ENCODE measurements at regions not wholly inside any gene's neighbourhood (a gene's known extent, or its start where the extent isn't known, plus 50 kb on each side); places are given as distances from the start of the nearest gene placed in this dataset.
"Not testable (repeated sequence)": the region's sequence is repeated elsewhere in the genome, so short reads cannot be mapped to it uniquely, and the experiment has no call there.

DNA sequence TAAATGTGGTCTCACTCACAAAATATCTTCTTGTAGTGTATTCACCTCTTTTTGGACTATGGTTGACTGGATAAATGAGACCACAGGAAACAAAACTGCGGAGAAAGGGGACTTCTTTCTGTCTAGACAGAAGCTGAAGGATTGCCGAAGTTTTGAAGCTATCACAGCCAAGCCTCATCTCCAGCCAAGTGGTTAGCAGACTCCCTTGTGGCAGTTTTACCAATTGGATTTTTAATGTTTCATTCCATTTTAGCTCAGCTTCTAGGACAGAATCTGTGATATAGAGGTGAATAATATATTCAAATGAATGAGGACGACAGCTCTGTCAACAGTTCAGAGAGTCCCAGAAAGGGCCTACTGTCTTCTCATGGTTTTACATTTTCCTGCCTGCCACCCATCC is 215.7 kb upstream of the ZNF608 start:
- DNase-seq (ENCODE audit: low read depth, low spot score) = no peak

DNA sequence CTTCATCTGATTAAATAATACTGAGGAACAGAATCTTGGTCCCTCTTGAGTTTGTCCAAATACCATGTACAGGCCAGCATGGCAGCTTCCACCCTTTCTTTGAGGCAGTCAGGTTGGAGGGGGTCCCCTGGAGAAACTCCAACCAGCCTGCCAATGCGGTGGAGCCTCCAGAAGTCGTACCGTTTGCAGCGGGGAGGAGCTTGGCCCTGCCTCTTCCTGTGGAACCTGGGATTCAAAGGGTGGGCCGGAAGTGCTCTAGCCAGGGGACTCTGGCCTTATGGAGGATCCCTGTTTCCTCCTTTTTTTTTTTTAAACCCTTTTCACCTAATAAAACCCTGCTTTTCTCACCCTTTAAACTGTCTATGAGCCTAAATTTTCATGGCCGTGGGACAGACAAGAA is 216.3 kb upstream of the ZNF608 start:
- no peak for DNase-seq (ENCODE audit: low read depth, low spot score)

DNA sequence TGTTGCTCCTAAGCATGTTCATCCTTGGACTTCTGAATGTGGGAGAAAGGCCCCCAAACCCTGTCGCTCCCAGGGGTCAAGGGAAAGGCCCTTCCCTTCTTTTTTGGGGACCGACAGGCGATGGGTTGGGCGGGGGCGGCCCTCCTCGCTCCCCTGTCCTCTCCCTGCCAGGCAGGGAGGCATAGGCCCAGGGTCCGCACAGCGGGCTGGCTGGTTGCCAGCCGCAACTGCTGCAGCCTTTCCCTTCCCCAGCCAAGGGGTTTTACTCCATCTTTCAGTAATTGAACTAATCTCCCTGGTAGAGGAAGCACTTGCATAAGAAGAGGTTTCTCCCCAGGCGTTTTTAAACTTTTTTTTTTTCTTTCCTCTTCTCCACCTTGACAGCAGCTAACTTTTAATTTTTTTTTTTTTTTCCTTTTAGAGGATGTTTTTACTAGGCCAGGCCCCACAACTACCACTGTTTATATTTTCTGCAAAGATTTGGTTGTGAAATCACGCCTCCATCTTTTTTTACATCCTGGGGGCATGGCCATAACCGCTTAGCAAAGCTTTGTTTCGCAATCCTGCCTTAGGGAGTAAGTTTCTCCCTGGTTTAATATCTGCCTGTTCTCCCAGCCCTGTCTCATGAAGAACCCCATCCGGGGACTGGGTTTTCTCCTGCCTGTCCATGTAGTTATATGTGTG is 216.9 kb upstream of the ZNF608 start:
- peak; percentile 60 for DNase-seq (ENCODE audit: low read depth, low spot score)

DNA sequence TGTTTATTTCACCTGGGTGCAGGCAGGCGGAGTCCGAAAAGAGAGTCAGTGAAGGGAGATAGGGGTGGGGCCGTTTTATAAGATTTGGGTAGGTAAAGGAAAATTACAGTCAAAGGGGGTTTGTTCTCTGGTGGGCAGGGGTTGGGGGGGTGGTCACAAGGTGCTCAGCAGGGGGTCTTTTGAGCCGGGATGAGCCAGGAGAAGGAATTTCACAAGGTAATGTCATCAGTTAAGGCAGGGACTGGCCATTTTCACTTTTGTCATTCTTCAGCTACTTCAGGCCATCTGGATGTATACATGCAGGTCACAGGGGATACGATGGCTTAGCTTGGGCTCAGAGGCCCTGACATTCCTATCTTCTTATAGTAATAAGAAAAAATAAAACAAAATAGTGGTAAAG is 220.3 kb upstream of the ZNF608 start:
- DNase-seq (ENCODE audit: low read depth, low spot score) = not testable (repeated sequence)

DNA sequence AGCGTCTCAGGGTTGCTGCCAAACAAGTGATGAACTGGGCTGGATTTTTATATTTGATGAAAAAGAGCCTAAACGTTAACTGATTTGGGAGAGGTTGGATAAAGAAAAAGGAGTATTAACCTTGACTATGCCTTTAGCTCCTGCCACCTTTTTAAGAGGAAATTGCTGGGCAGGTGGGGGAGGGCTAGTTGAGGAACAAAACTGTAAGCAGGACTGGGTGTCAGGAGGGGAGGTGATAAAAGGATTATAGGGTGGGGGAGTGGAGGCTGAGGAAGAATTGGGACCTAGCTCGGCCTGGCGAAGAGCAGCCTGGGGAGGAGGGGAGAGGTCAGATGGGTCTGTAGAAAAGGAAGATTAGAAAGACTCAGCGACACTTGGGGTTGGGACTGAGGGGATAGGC is 223.9 kb upstream of the ZNF608 start:
- DNase-seq (ENCODE audit: low read depth, low spot score) = not testable (repeated sequence)

DNA sequence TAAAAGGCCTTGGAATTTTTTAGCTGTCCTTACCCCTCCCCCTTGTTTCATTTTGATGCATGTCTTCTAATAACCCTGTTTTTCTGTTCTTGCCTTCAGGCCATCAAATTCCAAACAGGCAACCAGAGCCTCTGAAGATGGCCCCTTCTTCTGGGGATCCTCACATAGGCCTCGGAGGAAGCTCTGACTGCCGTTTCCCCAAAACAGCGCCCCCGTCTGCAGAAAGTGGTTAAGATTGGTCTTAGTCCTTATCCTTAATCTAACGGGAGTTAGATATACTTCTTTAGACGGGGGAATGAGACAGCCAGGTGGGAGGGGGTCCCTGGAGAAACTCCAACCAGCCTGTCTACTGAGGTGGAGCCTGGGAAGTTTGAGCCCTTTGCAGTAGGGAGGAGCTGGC is 226.3 kb upstream of the ZNF608 start:
- no peak for DNase-seq (ENCODE audit: low read depth, low spot score)

DNA sequence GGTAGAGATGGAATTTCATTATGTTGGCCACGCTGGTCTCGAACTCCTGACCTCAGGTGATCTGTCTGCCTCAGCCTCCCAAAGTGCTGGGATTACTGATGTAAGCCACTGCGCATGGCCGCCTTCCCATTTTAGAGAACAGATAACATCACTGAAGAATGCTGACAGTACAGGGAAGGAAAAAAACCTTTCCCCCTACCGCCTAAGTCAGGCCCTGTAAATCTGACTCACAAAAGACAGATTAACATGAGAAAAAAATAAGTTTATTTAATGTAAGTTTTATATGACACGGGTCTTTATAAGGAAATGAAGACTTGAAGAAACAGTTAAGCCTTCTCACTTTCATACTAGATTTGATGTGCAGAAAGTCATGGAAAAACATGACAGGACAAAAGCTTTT is 227.2 kb upstream of the ZNF608 start:
- no peak for DNase-seq (ENCODE audit: low read depth, low spot score)

DNA sequence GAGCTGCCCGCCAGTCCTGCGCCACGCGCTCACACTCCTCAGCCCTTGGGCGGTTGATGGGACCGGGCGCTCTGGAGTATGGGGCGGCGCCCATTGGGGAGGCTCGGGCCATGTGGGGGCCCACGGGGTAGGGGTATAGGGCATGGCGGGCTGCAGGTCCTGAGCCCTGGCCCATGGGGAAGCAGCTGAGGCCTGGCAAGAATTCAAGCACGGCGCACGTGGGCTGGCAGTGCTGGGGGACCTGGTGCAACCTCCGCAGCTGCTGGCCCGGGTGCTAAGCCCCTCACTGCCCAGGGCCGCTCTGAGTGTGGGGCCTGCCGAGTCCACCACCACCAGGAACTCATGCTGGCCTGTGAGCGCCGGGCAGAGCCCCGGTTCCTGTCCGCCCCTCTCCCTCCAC is 229.6 kb upstream of the ZNF608 start:
- no peak for DNase-seq (ENCODE audit: low read depth, low spot score)

DNA sequence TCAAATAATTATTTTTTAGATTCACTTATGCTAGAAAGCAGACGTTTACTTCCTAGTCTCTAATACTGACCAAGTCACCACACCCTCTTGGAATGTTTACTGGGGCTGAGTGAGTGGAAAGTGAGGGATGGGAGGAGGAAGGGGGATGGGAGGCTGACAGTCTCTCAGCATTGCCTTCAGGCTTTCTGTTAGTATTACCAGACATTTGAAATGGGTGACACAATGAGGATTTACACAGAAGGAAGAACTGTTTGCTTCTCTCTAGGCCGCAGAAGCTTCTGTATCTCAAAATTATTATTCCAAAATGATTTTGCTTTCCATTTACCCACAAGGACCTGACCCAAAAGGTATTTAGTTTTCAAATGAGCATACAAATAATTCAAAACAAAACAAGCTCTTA is 232.8 kb upstream of the ZNF608 start:
- DNase-seq (ENCODE audit: low read depth, low spot score) = no peak

DNA sequence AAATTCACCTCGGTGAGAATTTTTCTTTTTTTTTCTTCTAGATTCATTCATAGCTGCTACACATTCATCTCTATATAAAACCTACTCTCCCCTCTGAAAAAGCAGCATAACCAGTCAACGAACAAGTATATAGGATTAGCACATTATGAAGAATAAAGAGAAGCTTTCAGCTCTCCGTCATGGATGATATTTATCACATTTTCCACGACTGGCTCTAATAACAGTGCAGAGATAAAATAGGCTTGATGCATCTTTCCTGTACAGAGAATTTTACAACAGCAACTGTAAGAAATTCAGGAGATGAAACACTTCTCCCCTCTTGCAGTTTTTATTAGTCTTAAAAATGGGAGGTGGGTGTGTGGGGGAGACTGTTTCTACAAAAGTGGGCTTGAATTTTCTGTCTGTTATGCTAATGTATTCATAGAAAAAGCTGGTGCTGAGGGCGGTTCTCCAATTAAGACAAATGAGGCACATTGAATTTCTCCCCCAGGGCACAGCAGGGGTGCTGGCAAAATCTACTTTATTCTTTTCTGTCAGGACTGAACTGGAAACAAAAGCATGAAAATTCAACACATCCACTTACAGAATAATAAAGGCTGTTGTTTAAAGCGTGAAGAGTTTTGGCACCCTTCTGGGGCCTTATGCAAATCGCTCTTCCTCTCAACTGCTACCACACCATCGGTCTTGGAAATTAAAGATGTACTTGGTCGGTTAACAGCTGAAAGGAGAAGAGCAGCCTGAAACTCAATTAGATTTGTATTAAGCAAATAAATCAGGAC is 233.9 kb upstream of the ZNF608 start:
- no peak for DNase-seq (ENCODE audit: low read depth, low spot score)

DNA sequence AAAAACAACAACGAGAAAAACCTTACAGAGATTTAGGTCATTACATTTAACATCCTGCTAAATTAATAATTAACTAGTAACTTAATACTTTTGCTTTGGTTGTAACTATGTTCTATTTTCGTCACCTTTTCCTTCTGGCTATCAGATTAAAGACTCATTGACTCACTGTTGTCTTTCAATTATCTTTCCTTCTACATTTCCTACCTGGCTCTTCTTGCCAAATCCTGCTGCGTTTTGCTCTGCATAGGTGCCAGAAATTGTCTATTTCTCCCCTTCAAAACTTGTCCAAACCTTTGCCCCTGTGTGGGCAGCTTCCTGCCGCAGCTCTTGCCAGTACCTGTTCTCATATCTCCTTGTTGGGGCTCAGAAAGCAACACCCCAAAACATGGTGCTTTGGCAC is 235.5 kb upstream of the ZNF608 start:
- no peak for DNase-seq (ENCODE audit: low read depth, low spot score)

DNA sequence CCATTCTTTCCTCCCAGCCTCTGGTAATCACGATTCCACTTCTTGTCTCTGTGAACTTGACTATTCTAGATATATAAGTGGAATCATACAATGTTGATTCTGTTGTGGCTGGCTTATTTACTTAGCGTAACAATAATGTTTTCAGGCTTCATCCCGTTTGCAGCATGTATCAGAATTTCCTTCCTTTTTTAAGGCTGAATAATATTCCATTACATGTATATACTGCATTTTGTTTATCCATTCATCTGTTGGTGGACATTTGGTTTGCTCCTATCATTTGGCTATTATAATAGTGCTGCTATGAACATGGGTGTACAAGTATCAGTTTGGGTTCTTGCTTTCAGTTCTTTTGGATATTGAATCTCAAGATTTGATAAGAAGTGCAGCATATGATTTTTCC is 239.7 kb upstream of the ZNF608 start:
- DNase-seq (ENCODE audit: low read depth, low spot score) = no peak

DNA sequence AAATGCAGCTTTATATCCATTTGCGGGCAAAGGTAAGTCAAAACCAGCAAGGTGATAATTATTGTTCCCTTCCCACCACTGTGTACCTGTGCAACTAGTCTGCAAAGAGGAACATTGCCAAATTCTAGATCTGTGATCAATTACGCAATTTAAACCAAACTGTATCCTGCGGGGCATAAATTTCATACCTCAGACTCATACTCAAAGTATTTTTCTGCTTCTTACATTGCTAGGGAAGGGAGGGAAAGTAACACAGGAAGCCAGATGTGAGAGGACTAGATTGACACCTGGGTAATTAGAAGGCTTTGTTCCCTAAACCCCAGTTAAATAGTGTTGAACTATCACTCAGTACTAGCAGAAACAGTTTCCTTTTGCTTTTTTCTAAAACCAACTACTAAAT is 240.2 kb upstream of the ZNF608 start:
- DNase-seq (ENCODE audit: low read depth, low spot score) = no peak

DNA sequence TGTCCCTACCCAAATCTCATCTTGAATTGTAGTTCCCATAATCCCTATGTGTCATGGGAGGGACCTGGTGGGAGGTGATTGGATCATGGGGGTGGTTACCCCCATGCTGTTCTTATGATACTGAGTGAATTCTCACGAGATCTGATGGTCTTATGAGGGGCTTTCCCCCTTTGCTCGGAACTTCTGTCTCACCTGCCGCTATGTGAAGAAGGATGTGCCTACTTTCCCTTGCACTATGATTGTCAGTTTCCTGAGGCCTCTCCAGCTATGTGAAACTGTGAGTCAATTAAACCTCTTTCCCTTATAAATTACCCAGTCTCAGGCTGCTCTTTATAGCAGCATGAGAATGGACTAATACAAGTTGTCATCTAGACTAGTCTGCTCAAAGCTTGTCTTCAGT is 241.3 kb upstream of the ZNF608 start:
- not testable (repeated sequence) for DNase-seq (ENCODE audit: low read depth, low spot score)

DNA sequence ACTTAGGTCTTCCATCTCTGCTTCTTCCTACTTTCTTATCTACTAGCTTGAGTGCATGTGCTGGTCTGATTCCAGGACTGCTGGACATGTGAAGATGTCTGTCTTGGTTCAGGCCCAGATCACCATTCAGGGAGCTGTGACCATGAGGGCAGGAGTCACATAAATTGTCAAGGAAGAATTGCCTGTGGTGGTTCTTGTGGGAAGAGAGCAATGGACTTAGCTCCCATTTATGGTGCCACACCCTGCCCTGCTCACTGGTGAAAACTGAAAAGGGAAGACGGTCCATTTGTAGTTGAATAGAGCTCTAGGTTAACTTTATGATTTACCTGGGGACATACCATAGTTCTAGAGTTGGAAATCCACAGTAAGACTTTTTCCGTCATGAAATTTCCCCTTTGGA is 244.3 kb upstream of the ZNF608 start:
- no peak for DNase-seq (ENCODE audit: low read depth, low spot score)

DNA sequence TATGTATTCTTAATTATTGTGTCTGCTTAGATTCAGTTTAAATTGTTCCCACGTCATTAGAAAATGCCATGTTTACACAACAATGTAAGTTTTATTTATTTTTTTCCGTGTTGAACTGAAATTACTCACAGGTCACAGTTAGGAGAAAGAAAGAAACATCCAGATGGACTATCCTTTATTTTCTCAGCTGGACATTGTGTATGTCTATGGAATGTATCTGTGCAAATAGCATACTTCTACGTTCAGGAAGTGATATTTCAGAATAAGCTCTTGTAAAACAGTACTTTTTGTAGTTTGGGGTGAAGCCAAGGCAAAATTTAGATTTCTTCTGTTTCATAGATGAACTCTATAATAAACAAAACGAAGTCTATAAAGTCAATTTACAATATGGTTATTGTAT is 249.0 kb upstream of the ZNF608 start:
- peak; percentile 80 for DNase-seq (ENCODE audit: low read depth, low spot score)

DNA sequence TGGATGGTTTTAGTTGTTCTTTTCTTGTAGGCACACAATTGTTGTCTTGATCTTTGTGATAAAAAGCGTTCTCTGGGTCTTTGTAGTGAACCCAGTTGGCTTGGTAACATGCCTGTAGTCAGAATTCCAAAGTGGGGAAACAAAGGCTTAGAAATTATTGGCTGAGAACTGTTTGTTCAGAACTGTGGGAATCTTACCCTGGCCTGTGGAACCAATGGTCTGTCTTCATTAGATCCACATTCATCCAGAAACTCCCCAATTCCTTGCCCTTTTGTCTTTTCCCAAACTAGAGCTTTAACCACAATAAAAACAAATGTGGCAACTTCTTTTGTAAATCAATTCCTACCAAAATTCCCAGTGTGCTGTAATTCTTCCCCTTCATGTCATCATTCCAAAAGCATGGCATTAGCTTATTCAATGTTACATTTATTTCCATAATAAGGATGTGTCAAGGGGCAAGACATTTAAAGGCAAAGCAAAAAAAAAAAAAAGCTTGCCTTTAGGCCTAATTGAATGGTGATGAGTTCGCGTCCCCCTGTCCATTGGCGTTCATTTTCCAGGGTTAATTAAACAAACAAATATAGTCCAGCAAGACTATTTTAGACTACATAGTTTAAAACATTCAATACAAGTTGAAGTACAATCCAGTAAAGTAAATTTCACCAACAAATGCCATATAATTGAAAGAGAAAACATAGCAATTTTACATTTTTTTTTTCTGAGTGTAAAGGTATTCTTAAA is 249.8 kb upstream of the ZNF608 start:
- no peak for DNase-seq (ENCODE audit: low read depth, low spot score)

DNA sequence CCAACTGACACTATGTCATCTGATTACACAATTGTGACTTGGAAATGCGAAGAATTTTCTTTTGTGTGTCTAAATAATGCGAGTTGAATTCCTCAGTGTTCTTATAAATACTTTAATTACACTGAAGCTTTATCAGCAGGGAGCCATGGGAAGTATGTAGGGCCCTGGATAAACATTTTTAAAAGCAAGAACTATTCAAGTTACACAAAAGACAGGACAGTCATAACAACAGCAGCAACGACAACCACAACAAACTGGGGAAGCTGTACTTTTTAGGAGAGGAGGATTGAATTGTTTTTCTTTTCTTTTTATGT is 250.3 kb upstream of the ZNF608 start:
- no peak for DNase-seq (ENCODE audit: low read depth, low spot score)

DNA sequence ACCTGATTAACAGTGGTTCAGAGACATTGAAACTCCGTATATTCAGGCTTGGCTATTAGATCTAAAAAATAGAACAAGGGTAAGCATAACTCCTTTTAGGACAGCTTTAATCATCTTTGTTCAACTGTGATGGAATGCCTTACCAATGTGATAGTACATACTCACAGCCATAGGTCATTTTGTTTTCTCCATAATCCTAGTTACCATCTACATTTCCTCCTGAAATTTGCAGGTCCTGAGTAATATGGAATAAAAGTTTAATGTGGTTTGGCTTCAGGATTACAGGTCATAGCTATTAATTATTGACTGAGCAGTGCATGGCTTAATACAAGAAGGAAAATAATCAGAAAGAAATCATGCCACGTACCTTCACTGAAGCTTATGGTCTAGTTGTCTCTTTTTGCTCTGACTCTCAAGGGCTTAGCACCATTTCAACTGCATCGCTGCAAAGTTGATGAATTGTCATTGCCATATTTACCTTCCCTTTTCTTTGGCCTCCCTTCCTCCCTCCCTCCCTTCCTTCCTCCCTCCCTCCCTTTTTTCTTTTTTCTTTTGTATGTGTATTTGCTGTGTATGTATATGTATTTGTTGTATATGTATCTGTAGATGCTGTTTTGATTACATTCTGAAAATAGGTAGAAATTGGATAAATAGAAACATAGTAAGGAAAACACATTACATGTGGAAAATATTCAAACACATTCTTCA is 250.9 kb upstream of the ZNF608 start:
- no peak for DNase-seq (ENCODE audit: low read depth, low spot score)

DNA sequence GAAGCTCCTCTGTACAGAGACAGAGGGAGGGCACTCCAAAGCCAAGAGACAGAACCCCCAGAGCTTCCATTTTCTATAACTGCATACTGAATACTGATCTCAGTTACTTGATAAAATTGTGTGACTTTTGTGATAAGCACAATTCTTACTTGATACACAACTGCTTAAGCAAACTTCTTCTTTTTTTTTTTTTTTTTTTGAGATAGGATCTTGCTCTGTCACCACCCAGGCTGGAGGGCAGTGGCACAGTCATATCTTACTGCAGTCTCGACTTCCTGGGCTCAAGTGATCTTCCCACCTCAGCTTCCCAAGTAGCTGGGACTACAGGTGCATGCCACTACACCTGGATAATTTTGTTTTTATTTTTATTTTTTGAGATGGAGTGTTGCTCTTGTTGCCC is 252.1 kb upstream of the ZNF608 start:
- DNase-seq (ENCODE audit: low read depth, low spot score) = no peak

DNA sequence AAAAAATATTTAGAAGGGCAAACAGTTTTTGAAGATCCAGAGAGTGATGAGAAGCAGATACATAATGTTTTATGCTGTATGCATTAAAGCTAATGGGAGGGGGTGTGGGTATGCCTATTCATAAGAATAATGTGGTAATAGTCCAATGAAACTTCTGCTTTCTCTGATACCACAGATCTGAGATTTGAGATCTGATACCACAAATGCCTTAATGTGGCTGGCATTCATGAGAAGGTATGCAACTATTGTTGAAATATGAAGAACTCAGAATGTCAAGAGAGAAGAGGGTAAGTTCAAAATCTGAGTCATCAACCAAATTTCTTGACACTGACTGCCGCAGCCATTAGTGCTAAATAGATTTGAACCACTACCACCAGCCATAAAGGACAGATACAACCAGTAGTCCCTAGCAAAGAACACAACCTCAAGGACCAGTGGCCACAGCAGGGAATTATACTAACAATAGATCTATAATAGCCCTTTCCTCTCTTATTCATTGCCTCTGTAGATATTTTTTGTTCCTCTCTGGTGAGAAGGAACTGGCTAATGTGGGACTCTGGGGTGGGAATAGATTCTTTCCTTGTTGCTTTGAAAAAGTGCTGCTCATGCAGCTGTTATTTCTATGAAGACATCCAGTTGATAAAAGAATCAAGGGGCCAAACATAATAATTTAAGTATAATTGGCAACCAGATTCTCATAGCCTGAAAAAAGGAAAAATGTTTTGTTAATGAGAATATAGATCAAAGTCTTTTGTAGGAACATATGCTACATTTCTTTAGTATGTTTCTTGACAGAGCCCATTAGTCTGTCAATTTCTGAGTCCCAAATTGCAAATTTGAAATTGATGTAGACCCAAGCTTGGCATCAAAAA is 256.5 kb upstream of the ZNF608 start:
- no peak for DNase-seq (ENCODE audit: low read depth, low spot score)

Measured in brain pericyte (primary cell).